GM13976 (cell line): ENCODE measurements at regions not wholly inside any gene's neighbourhood (a gene's known extent, or its start where the extent isn't known, plus 50 kb on each side); places are given as distances from the start of the nearest gene placed in this dataset.

Experiments
- DNase-seq: peaks from one replicate; pipeline ENCODE4 v3.0.0; 2012; ENCODE audit warnings: low spot score
- in situ Hi-C: fragments of 300-500 bp; cut with MboI; formaldehyde crosslinking; loops from one replicate; pipeline ENCODE4 v1.12.0; 2022; ENCODE audit warnings: low sequenced_read_pairs, mixed read lengths, inconsistent platforms; ENCODE audit not compliant: unreplicated experiment
- TF ChIP-seq, protein P1 (sequence below): IDR thresholded peaks from 2 replicates; pipeline ENCODE4 v1.5.1; 2012; ENCODE audit warnings: borderline replicate concordance, mild to moderate bottlenecking; ENCODE audit not compliant: insufficient read depth; ENCODE audit errors: extremely low read depth, missing control alignments, control extremely low read depth

- in situ Hi-C loops, result no loop called here
- TF ChIP-seq, protein P1, sequence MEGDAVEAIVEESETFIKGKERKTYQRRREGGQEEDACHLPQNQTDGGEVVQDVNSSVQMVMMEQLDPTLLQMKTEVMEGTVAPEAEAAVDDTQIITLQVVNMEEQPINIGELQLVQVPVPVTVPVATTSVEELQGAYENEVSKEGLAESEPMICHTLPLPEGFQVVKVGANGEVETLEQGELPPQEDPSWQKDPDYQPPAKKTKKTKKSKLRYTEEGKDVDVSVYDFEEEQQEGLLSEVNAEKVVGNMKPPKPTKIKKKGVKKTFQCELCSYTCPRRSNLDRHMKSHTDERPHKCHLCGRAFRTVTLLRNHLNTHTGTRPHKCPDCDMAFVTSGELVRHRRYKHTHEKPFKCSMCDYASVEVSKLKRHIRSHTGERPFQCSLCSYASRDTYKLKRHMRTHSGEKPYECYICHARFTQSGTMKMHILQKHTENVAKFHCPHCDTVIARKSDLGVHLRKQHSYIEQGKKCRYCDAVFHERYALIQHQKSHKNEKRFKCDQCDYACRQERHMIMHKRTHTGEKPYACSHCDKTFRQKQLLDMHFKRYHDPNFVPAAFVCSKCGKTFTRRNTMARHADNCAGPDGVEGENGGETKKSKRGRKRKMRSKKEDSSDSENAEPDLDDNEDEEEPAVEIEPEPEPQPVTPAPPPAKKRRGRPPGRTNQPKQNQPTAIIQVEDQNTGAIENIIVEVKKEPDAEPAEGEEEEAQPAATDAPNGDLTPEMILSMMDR, result no peak
- DNase-seq, result no peak
Observed at GRCh38 chr14:86091811-86092210, 561.9 kb downstream of the FLRT2 start.

GRCh38 chr14:86088156-86088555, 558.2 kb downstream of the FLRT2 start:
- no peak for DNase-seq
- TF ChIP-seq, protein P1, result no peak
- in situ Hi-C loops, result no loop called here

GRCh38 chr14:86087377-86087776, 557.4 kb downstream of the FLRT2 start:
- TF ChIP-seq, protein P1, result no peak
- no peak for DNase-seq
- in situ Hi-C loops, result no loop called here

GRCh38 chr14:86086962-86087361, 557.0 kb downstream of the FLRT2 start:
- TF ChIP-seq, protein P1, result no peak
- in situ Hi-C loops, result no loop called here
- no peak for DNase-seq

- in situ Hi-C loops, result no loop called here
- no peak for DNase-seq
- TF ChIP-seq, protein P1, result no peak
Observed at GRCh38 chr14:86084097-86084496, 554.2 kb downstream of the FLRT2 start.

DNA sequence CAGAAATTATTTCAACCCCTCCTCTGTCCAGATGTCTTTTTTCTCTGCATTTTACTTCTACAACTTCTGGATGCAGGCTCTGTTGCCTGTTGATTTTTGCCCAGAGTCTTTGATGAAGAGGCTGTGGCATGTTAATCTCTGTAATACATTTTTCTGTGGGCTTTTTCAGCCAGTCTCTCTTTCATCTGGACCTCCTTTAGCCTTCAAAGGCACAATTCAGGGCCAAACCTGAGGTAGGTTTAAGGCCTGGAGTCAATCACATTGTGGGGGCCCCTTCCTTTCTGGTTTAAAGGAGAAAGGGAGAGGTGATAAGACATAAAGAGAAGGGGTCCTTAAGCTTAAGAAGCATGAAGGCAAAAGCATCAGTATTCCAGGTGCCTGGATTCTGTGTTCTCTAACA, 553.7 kb downstream of the FLRT2 start:
- no peak for DNase-seq
- in situ Hi-C loops, result no loop called here
- TF ChIP-seq, protein P1, result no peak
